H9 (cell line): ENCODE measurements at regions not wholly inside any gene's neighbourhood (a gene's known extent, or its start where the extent isn't known, plus 50 kb on each side); places are given as distances from the start of the nearest gene placed in this dataset.

Experiments
- DNase-seq: peaks from one replicate; pipeline ENCODE4 v3.0.0-alpha.2; 2017
- H2AFZ ChIP-seq: one replicate; pipeline ENCODE4 v1.6.1; 2013; ENCODE audit warnings: mild to moderate bottlenecking, low read length, control low read depth, moderate library complexity
- H2AK5ac ChIP-seq: 2 replicates; pipeline ENCODE4 v1.6.1; 2013; ENCODE audit warnings: low read length, control low read depth, mixed read lengths; ENCODE audit not compliant: insufficient read length
- H2BK120ac ChIP-seq: one replicate; pipeline ENCODE4 v1.6.1; 2013; ENCODE audit warnings: low read depth, mild to moderate bottlenecking, low read length, control low read depth, inconsistent platforms; ENCODE audit not compliant: poor library complexity, severe bottlenecking
- H2BK12ac ChIP-seq: 2 replicates; pipeline ENCODE4 v1.6.1; 2013; ENCODE audit warnings: low read length, control low read depth, mixed read lengths, low read depth; ENCODE audit not compliant: insufficient read length
- H2BK15ac ChIP-seq: 2 replicates; pipeline ENCODE4 v1.6.1; 2013; ENCODE audit warnings: low read depth, low read length, control low read depth
- H2BK20ac ChIP-seq: one replicate; pipeline ENCODE4 v1.6.1; 2013; ENCODE audit warnings: low read depth, mild to moderate bottlenecking, low read length, control low read depth, inconsistent platforms; ENCODE audit not compliant: poor library complexity, severe bottlenecking
- H2BK5ac ChIP-seq: 2 replicates; pipeline ENCODE4 v1.6.1; 2013; ENCODE audit warnings: low read length, control low read depth, mixed read lengths; ENCODE audit not compliant: insufficient read length
- H3K14ac ChIP-seq: 2 replicates; pipeline ENCODE4 v1.6.1; 2013; ENCODE audit warnings: low read length, control low read depth; ENCODE audit not compliant: insufficient read depth
- H3K18ac ChIP-seq: 2 replicates; pipeline ENCODE4 v1.6.1; 2013; ENCODE audit warnings: low read depth, mild to moderate bottlenecking, mixed read lengths, low read length, control low read depth; ENCODE audit not compliant: insufficient read length
- H3K23ac ChIP-seq: 2 replicates; pipeline ENCODE4 v1.6.1; 2013; ENCODE audit warnings: low read length, control low read depth, mixed read lengths, low read depth; ENCODE audit not compliant: insufficient read length
- H3K23me2 ChIP-seq: 2 replicates; pipeline ENCODE4 v1.6.1; 2013; ENCODE audit warnings: low read depth, mild to moderate bottlenecking, mixed read lengths, low read length, control low read depth; ENCODE audit not compliant: insufficient read length, poor library complexity, severe bottlenecking
- H3K27ac ChIP-seq: 2 replicates; pipeline ENCODE4 v1.5.1; 2013; ENCODE audit warnings: low read length, control low read depth, mixed read lengths, low read depth; ENCODE audit not compliant: insufficient read length
- H3K27me3 ChIP-seq: 2 replicates; pipeline ENCODE4 v1.6.1; 2013; ENCODE audit warnings: low read length, control low read depth, inconsistent platforms; ENCODE audit not compliant: insufficient read depth
- H3K4ac ChIP-seq: 2 replicates; pipeline ENCODE4 v1.6.1; 2013; ENCODE audit warnings: low read depth, mild to moderate bottlenecking, control low read depth, inconsistent platforms, low read length, moderate library complexity
- H3K4me1 ChIP-seq: 2 replicates; pipeline ENCODE4 v1.6.1; 2013; ENCODE audit warnings: low read length, control low read depth, inconsistent platforms; ENCODE audit not compliant: insufficient read depth
- H3K4me2 ChIP-seq: 2 replicates; pipeline ENCODE4 v1.6.1; 2013; ENCODE audit warnings: low read length, control low read depth, mixed read lengths; ENCODE audit not compliant: insufficient read length, insufficient read depth
- H3K56ac ChIP-seq: 2 replicates; pipeline ENCODE4 v1.6.1; 2013; ENCODE audit warnings: low read depth, mild to moderate bottlenecking, mixed read lengths, low read length, control low read depth; ENCODE audit not compliant: insufficient read length
- H3K79me1 ChIP-seq: 2 replicates; pipeline ENCODE4 v1.6.1; 2013; ENCODE audit warnings: low read depth, mild to moderate bottlenecking, moderate library complexity, low read length, control low read depth, inconsistent platforms; ENCODE audit not compliant: insufficient read depth, poor library complexity, severe bottlenecking
- H3K79me2 ChIP-seq: 2 replicates; pipeline ENCODE4 v1.6.1; 2013; ENCODE audit warnings: low read length, control low read depth, inconsistent platforms; ENCODE audit not compliant: insufficient read depth
- H3K9ac ChIP-seq: 2 replicates; pipeline ENCODE4 v1.6.1; 2013; ENCODE audit warnings: low read length, control low read depth, mixed read lengths; ENCODE audit not compliant: insufficient read length; ENCODE audit errors: extremely low read depth
- H3K9me3 ChIP-seq: one replicate; pipeline ENCODE4 v1.6.1; 2013; ENCODE audit warnings: low read depth, low read length, inconsistent platforms; ENCODE audit not compliant: control insufficient read depth
- H3T11ph ChIP-seq: one replicate; pipeline ENCODE4 v1.6.1; 2013; ENCODE audit warnings: mild to moderate bottlenecking, low read length, control low read depth, inconsistent platforms
- H4K20me1 ChIP-seq: one replicate; pipeline ENCODE4 v1.6.1; 2013; ENCODE audit not compliant: control insufficient read depth, insufficient read length, insufficient read depth
- H4K5ac ChIP-seq: 2 replicates; pipeline ENCODE4 v1.6.1; 2013; ENCODE audit warnings: low read depth, mild to moderate bottlenecking, mixed read lengths, low read length, control low read depth; ENCODE audit not compliant: insufficient read length
- H4K8ac ChIP-seq: replicated peaks from 2 replicates; pipeline ENCODE4 v1.6.1; 2013; ENCODE audit warnings: low read length, control low read depth, mixed read lengths, low read depth; ENCODE audit not compliant: insufficient read length
- H4K91ac ChIP-seq: 2 replicates; pipeline ENCODE4 v1.6.1; 2013; ENCODE audit warnings: low read depth, mild to moderate bottlenecking, moderate library complexity, mixed read lengths, low read length, control low read depth; ENCODE audit not compliant: insufficient read length
- H3K27ac Mint-ChIP-seq, 3 experiments: 2 replicates in 2 of 3; 3 replicates in 1 of 3; pipeline ENCODE4 v1.8.0; 2020 to 2021; ENCODE audit warnings: mixed read lengths in 3 of 3, mild to moderate bottlenecking in 1 of 3, moderate library complexity in 1 of 3
- H3K27me3 Mint-ChIP-seq: 2 replicates; pipeline ENCODE4 v1.8.0; 2021; ENCODE audit warnings: low read depth, mild to moderate bottlenecking, moderate library complexity, mixed read lengths
- H3K36me3 Mint-ChIP-seq, 3 experiments: 2 replicates in 2 of 3; 3 replicates in 1 of 3; pipeline ENCODE4 v1.8.0; 2020 to 2021; ENCODE audit warnings: low read depth in 3 of 3, mixed read lengths in 3 of 3; ENCODE audit not compliant: insufficient read depth in 1 of 3
- H3K4me1 Mint-ChIP-seq, 2 experiments: 2 replicates each; pipeline ENCODE4 v1.8.0; 2020; ENCODE audit warnings: mixed read lengths in 2 of 2
- H3K4me3 Mint-ChIP-seq, 2 experiments: 2 replicates in 1 of 2; 3 replicates in 1 of 2; pipeline ENCODE4 v1.8.0; 2020 to 2021; ENCODE audit warnings: mild to moderate bottlenecking in 2 of 2, mixed read lengths in 2 of 2, moderate library complexity in 1 of 2
- H3K9me3 Mint-ChIP-seq, 2 experiments: 2 replicates in 1 of 2; 3 replicates in 1 of 2; pipeline ENCODE4 v1.8.0; 2020; ENCODE audit warnings: mild to moderate bottlenecking in 2 of 2, mixed read lengths in 2 of 2, moderate library complexity in 1 of 2
- WGBS: extraction: QIAGEN DNeasy Blood & Tissue Kit; methylation state at CpG from one replicate; pipeline ENCODE4 v1.1.7; 2013; ENCODE audit warnings: missing lambda C conversion rate, low lambda C conversion rate, mixed read lengths; ENCODE audit not compliant: insufficient read length; ENCODE audit errors: extremely low coverage; 5-methylcytosine and 5-hydroxymethylcytosine counted together
- TF ChIP-seq, protein P1 (sequence below): fragments of 200-600 bp; sonication (generic); conservative IDR thresholded peaks from 3 replicates; pipeline ENCODE4 v1.8.0; 2021; ENCODE audit warnings: antibody characterized with exemption, mild to moderate bottlenecking

GRCh38 chr3:117814975-117815374 lies 1105.4 kb downstream of the TUSC7 start:
- Histone ChIP-seq H3K23ac (no peak overlapping the region), H3T11ph (no peak overlapping the region), H2BK12ac (no peak overlapping the region), H2AFZ (no peak overlapping the region), H3K79me1 (no peaks in the 10 kb centered on the region), H2BK5ac (no peak overlapping the region), H4K8ac (no peak overlapping the region), H3K14ac (no peak overlapping the region), H4K20me1 (no peaks in the 10 kb centered on the region), H2BK120ac (no peak overlapping the region), H4K5ac (no peak overlapping the region), H3K27me3 (no peaks in the 10 kb centered on the region), H2BK20ac (no peak overlapping the region), H3K56ac (no peak overlapping the region), H3K4me2 (no peak overlapping the region), H2AK5ac (no peak overlapping the region), H4K91ac (no peak overlapping the region), H3K18ac (no peak overlapping the region), H3K79me2 (no peaks in the 10 kb centered on the region), H3K27ac (no peak overlapping the region), H3K23me2 (no peaks in the 10 kb centered on the region), H3K4me1 (no peaks in the 10 kb centered on the region), H3K4ac (no peak overlapping the region), H2BK15ac (no peak overlapping the region), H3K9ac (no peak overlapping the region), H3K9me3 (no peaks in the 10 kb centered on the region)
- Mint-ChIP-seq H3K4me3 (no peak overlapping the region), H3K27me3 (no peaks in the 10 kb centered on the region), H3K4me1 (no peaks in the 10 kb centered on the region), H3K9me3 (peaks cover 0 to 4% of the 10 kb centered on the region in 2 experiments; a peak in 1 of 5 replicates), H3K27ac (no peak overlapping the region), H3K36me3 (no peaks in the 10 kb centered on the region)
- DNase-seq: no peak
- TF ChIP-seq, protein P1, sequence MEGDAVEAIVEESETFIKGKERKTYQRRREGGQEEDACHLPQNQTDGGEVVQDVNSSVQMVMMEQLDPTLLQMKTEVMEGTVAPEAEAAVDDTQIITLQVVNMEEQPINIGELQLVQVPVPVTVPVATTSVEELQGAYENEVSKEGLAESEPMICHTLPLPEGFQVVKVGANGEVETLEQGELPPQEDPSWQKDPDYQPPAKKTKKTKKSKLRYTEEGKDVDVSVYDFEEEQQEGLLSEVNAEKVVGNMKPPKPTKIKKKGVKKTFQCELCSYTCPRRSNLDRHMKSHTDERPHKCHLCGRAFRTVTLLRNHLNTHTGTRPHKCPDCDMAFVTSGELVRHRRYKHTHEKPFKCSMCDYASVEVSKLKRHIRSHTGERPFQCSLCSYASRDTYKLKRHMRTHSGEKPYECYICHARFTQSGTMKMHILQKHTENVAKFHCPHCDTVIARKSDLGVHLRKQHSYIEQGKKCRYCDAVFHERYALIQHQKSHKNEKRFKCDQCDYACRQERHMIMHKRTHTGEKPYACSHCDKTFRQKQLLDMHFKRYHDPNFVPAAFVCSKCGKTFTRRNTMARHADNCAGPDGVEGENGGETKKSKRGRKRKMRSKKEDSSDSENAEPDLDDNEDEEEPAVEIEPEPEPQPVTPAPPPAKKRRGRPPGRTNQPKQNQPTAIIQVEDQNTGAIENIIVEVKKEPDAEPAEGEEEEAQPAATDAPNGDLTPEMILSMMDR: no peak
- WGBS: no CpG with 5 or more reads among the region's 2 CpGs
